ENCODE measurements at regions not wholly inside any gene's neighbourhood (a gene's known extent, or its start where the extent isn't known, plus 50 kb on each side); places are given as distances from the start of the nearest gene placed in this dataset.

- ChIA-PET POLR2A (no interaction called here), CTCF (interaction anchor here (0.9 kb wide), 1 partner anchor 1306 kb away, joined by 3 read pairs; no protein-coding TSS in a partner anchor)
- Histone ChIP-seq H3K4me1 (ENCODE audit: control insufficient read depth in 1 of 2, insufficient read depth in 2 of 2, low read depth in 1 of 2, low read length in 1 of 2) (no peaks in the 10 kb centered on the region), H3K4me3 (ENCODE audit: low read depth in 2 of 2, low read length in 1 of 2) (no peak overlapping the region), H3F3A (replicated peaks; ENCODE audit: insufficient read depth) (no peaks in the 10 kb centered on the region), H3K9me3 (no peaks in the 10 kb centered on the region), H3K9me2 (no peaks in the 10 kb centered on the region), H2AFZ (ENCODE audit: low read depth) (no peak overlapping the region), H3K79me2 (ENCODE audit: insufficient read depth) (no peaks in the 10 kb centered on the region), H3K9ac (no peak overlapping the region), H4K20me1 (ENCODE audit: insufficient read depth) (no peaks in the 10 kb centered on the region), H3K27me3 (ENCODE audit: insufficient read depth) (no peaks in the 10 kb centered on the region), H3K27ac (ENCODE audit: low read depth in 2 of 2, low read length in 1 of 2) (no peak overlapping the region), H3K4me2 (no peak overlapping the region), H3K36me3 (replicated peaks in 1 of 2; ENCODE audit: control insufficient read depth in 1 of 2, insufficient read depth in 2 of 2, low read length in 1 of 2) (no peaks in the 10 kb centered on the region)
- DNase-seq, result no peak
- TF ChIP-seq TCF12 (IDR thresholded peaks at IDR 0.05) (no peak), RFX5 (IDR thresholded peaks at IDR 0.05; ENCODE audit: low read length) (no peak), GABPA (IDR thresholded peaks at IDR 0.05; ENCODE audit: low read depth) (no peak), RXRA (IDR thresholded peaks at IDR 0.05; ENCODE audit: borderline replicate concordance, low read depth) (no peak), MEF2A (IDR thresholded peaks at IDR 0.05; ENCODE audit: borderline replicate concordance, low read depth) (no peak), MXI1 (IDR thresholded peaks at IDR 0.05; ENCODE audit: low read depth, low read length) (no peak), TEAD4 (IDR thresholded peaks at IDR 0.05; ENCODE audit: borderline replicate concordance, insufficient read depth) (no peak), FOXM1 (IDR thresholded peaks at IDR 0.05; ENCODE audit: low read depth) (no peak), NFIC (IDR thresholded peaks at IDR 0.05; ENCODE audit: borderline replicate concordance) (no peak), ELF1 (IDR thresholded peaks at IDR 0.05) (no peak), CHD2 (IDR thresholded peaks at IDR 0.05; ENCODE audit: low read length, partially characterized antibody) (no peak), RAD21 (IDR thresholded peaks at IDR 0.05; ENCODE audit: low read length) (no peak)
- TF ChIP-seq, protein P1, sequence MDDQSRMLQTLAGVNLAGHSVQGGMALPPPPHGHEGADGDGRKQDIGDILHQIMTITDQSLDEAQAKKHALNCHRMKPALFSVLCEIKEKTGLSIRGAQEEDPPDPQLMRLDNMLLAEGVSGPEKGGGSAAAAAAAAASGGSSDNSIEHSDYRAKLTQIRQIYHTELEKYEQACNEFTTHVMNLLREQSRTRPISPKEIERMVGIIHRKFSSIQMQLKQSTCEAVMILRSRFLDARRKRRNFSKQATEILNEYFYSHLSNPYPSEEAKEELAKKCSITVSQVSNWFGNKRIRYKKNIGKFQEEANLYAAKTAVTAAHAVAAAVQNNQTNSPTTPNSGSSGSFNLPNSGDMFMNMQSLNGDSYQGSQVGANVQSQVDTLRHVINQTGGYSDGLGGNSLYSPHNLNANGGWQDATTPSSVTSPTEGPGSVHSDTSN (IDR thresholded peaks at IDR 0.05), result no peak
- TF ChIP-seq, protein P2, sequence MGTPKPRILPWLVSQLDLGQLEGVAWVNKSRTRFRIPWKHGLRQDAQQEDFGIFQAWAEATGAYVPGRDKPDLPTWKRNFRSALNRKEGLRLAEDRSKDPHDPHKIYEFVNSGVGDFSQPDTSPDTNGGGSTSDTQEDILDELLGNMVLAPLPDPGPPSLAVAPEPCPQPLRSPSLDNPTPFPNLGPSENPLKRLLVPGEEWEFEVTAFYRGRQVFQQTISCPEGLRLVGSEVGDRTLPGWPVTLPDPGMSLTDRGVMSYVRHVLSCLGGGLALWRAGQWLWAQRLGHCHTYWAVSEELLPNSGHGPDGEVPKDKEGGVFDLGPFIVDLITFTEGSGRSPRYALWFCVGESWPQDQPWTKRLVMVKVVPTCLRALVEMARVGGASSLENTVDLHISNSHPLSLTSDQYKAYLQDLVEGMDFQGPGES (IDR thresholded peaks at IDR 0.05; ENCODE audit: low read depth, low read length), result no peak
- TF ChIP-seq, protein P3, sequence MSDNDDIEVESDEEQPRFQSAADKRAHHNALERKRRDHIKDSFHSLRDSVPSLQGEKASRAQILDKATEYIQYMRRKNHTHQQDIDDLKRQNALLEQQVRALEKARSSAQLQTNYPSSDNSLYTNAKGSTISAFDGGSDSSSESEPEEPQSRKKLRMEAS (IDR thresholded peaks at IDR 0.05; ENCODE audit: low read depth), result no peak
- TF ChIP-seq, protein P4, sequence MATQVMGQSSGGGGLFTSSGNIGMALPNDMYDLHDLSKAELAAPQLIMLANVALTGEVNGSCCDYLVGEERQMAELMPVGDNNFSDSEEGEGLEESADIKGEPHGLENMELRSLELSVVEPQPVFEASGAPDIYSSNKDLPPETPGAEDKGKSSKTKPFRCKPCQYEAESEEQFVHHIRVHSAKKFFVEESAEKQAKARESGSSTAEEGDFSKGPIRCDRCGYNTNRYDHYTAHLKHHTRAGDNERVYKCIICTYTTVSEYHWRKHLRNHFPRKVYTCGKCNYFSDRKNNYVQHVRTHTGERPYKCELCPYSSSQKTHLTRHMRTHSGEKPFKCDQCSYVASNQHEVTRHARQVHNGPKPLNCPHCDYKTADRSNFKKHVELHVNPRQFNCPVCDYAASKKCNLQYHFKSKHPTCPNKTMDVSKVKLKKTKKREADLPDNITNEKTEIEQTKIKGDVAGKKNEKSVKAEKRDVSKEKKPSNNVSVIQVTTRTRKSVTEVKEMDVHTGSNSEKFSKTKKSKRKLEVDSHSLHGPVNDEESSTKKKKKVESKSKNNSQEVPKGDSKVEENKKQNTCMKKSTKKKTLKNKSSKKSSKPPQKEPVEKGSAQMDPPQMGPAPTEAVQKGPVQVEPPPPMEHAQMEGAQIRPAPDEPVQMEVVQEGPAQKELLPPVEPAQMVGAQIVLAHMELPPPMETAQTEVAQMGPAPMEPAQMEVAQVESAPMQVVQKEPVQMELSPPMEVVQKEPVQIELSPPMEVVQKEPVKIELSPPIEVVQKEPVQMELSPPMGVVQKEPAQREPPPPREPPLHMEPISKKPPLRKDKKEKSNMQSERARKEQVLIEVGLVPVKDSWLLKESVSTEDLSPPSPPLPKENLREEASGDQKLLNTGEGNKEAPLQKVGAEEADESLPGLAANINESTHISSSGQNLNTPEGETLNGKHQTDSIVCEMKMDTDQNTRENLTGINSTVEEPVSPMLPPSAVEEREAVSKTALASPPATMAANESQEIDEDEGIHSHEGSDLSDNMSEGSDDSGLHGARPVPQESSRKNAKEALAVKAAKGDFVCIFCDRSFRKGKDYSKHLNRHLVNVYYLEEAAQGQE (IDR thresholded peaks at IDR 0.05; ENCODE audit: low read depth, low read length), result no peak
- TF ChIP-seq, protein P5, sequence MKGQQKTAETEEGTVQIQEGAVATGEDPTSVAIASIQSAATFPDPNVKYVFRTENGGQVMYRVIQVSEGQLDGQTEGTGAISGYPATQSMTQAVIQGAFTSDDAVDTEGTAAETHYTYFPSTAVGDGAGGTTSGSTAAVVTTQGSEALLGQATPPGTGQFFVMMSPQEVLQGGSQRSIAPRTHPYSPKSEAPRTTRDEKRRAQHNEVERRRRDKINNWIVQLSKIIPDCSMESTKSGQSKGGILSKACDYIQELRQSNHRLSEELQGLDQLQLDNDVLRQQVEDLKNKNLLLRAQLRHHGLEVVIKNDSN (IDR thresholded peaks at IDR 0.05; ENCODE audit: borderline replicate concordance, low read depth), result no peak
- 71% methylated on average over 6 of the region's 6 CpGs for WGBS (ENCODE audit: low lambda C conversion rate)
Measured at GRCh38 chr14:101683365-101683764, 78.1 kb upstream of the PPP2R5C start.

All from SK-N-SH (cell line).